ENCODE measurements at regions not wholly inside any gene's neighbourhood (a gene's known extent, or its start where the extent isn't known, plus 50 kb on each side); places are given as distances from the start of the nearest gene placed in this dataset.

GRCh38 chr6:23890543-23891227 is 235.3 kb upstream of the NRSN1 start:
- ATAC-seq (ENCODE audit: low FRiP score) (peak; percentile 72), DNase-seq (ENCODE audit: low spot score) (no peak)
- TF ChIP-seq CTCF (IDR thresholded peaks at IDR 0.05) = no peak

DNA sequence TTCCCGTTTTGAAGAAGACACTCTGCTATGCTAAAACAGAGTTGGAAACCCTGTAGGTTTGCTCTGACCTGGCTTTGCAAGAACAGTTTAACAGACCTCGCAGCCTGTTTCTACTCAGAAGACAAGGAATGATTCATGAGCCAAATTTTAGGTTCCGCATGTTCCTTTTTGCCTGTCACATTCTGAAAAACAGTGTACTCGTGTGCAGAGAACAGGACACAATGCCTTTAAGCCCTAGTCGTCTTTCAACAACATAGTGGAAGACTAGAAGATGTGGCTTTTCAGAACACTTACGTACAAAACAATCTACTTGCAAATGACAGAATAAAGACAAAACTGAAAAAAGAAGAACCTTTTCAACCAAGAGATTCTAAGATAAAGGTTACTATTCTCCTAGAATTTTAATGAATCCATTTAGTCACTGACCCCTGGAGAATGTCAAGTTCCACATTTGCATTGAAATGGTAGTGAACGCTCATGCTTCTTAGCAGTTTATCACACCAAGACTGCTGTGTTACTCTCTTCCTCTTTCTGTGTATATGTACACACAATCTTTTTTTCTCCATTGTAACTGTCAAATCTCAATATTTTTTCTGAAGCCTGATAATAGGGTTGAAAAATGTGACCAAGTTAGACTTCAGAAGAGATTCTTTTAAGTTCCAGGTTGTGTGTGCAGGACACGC is 220.7 kb upstream of the NRSN1 start:
- DNase-seq (ENCODE audit: low spot score) = no peak
- ATAC-seq (ENCODE audit: low FRiP score) = no peak
- no peak for TF ChIP-seq CTCF (IDR thresholded peaks at IDR 0.05)

DNA sequence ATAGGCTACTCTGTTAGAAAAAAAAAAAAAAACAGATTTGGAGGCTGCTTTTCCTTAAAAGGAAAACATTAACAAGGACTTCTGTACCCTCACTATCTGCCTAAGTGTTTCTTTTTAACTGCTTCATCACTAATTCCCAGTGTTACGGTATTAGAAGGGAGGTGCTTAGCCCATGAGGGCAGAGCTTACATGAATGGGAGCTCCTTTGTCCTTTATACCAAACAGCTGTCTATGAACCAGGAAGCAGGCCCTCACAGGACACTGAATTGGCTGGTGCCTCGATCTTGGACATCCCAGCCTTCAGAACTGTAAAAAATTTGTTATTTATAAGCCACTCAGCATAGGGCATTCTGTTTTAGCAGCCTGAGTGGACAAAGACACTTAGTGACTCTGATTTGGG is 215.6 kb upstream of the NRSN1 start:
- DNase-seq (ENCODE audit: low spot score) = no peak
- no peak for ATAC-seq (ENCODE audit: low FRiP score)
- no peak for TF ChIP-seq CTCF (IDR thresholded peaks at IDR 0.05)

DNA sequence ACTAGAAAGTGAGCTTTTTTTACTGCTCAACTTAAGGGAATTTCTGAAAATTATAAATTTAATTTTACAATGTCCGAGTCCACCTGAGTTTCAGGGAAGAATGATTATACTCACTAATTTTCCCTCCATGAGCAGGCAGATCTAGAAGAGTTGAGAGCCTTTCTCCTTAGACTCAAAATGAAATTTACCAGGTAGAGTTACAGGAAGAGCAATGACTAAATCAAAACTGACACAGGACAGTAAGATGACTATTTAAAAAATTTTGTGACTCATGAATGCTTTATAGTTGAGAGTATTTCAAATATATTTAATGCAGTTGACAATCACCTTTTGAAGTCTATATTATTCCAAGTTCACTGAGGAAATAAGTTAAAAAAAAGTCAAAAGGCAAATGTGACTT is 198.1 kb upstream of the NRSN1 start:
- ATAC-seq (ENCODE audit: low FRiP score) (no peak), DNase-seq (ENCODE audit: low spot score) (no peak)
- no peak for TF ChIP-seq CTCF (IDR thresholded peaks at IDR 0.05)

GRCh38 chr6:23929201-23929600 is 196.8 kb upstream of the NRSN1 start:
- TF ChIP-seq CTCF (IDR thresholded peaks at IDR 0.05) = no peak
- no peak for DNase-seq (ENCODE audit: low spot score)
- no peak for ATAC-seq (ENCODE audit: low FRiP score)

DNA sequence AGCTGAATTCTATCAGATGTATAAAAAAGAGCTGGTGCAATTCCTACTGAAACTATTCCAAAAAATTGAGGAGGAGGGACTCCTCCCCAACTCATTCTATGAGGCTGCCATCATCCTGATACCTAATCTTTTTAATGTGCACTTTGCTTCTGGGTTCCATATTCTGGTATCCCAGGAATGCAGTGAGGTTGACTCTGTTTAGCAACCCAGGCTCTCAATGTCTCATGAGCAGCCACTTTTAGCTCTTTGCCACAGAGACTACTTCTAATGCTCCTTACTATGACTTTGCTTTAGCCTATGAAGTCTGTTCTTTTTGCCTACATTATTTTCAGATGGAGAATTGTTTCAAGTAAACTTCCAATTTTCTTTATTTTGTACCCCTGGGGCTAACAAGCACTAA is 185.5 kb upstream of the NRSN1 start:
- no peak for DNase-seq (ENCODE audit: low spot score)
- peak; percentile 59 for ATAC-seq (ENCODE audit: low FRiP score)
- no peak for TF ChIP-seq CTCF (IDR thresholded peaks at IDR 0.05)

DNA sequence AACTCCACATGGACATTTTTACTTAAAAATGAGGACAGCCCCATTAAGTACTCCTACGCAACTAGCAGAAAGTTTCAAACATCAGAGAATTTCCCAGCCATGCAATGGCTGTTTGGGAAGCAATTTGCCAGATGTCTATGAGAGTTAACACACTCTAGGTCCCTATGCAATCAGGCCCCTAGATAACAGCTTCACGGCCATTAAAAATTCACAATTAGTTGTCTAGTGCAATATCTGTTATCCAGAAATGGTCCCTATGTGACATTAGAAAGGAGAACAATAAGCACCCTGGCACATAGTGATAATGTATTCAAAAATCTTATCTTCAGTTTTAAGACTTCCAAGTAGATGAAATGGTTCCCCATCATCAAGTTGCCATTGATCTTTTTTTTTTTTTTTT is 174.3 kb upstream of the NRSN1 start:
- ATAC-seq (ENCODE audit: low FRiP score) = no peak

More for the DNA sequence above, 174.3 kb upstream of the NRSN1 start:
- DNase-seq (ENCODE audit: low spot score) = no peak
- TF ChIP-seq CTCF (IDR thresholded peaks at IDR 0.05) = no peak
